Lung (tissue), 11 donors: ENCODE measurements at regions not wholly inside any gene's neighbourhood (a gene's known extent, or its start where the extent isn't known, plus 50 kb on each side); places are given as distances from the start of the nearest gene placed in this dataset.

ENCODE experiments used
- ATAC-seq: fragments of 200-7000 bp; cut with Tn5 transposase; one replicate; pipeline ENCODE4 v1.9.1; 2020; ENCODE audit warnings: moderate number of reproducible peaks; ENCODE audit not compliant: insufficient read depth, low FRiP score
- DNase-seq, 3 donors: peaks; one replicate each; pipeline ENCODE4 v3.0.0-alpha.2; 2013 to 2017
- H3K27ac ChIP-seq, 2 donors: one replicate each; pipeline ENCODE4 v1.5.1; 2013; ENCODE audit warnings: mild to moderate bottlenecking in 2 of 2, moderate library complexity in 2 of 2, control low read depth in 1 of 2, inconsistent platforms in 1 of 2, low read depth in 1 of 2, low read length in 1 of 2
- H3K27me3 ChIP-seq, 3 donors: one replicate each; pipeline ENCODE4 v1.5.1; 2013; ENCODE audit warnings: low read length in 2 of 3; ENCODE audit not compliant: control insufficient read depth in 3 of 3, insufficient read depth in 3 of 3
- H3K36me3 ChIP-seq, 4 donors: one replicate each; pipeline ENCODE4 v1.5.1; 2013; ENCODE audit warnings: low read length in 4 of 4, mild to moderate bottlenecking in 1 of 4, moderate library complexity in 1 of 4; ENCODE audit not compliant: control insufficient read depth in 4 of 4, insufficient read depth in 4 of 4
- H3K4me1 ChIP-seq, 5 donors: one replicate each; pipeline ENCODE4 v1.5.1; 2013; ENCODE audit warnings: low read length in 5 of 5, mild to moderate bottlenecking in 2 of 5, moderate library complexity in 1 of 5; ENCODE audit not compliant: control insufficient read depth in 5 of 5, insufficient read depth in 5 of 5
- H3K4me3 ChIP-seq: one replicate; pipeline ENCODE4 v1.5.1; 2013; ENCODE audit warnings: mild to moderate bottlenecking, control low read depth, moderate library complexity
- H3K9ac ChIP-seq, 2 donors: one replicate each; pipeline ENCODE4 v1.5.1; 2013; ENCODE audit warnings: low read length in 2 of 2, control low read depth in 1 of 2; ENCODE audit not compliant: insufficient read depth in 1 of 2
- H3K9me3 ChIP-seq, 4 donors: one replicate each; pipeline ENCODE4 v1.5.1; 2013; ENCODE audit warnings: low read length in 3 of 4, mild to moderate bottlenecking in 1 of 4, moderate library complexity in 1 of 4; ENCODE audit not compliant: control insufficient read depth in 4 of 4, insufficient read depth in 3 of 4
- WGBS, 2 donors: extraction: QIAGEN DNeasy Blood & Tissue Kit; methylation state at CpG; one replicate each; pipeline ENCODE4 v1.1.7; 2013; 5-methylcytosine and 5-hydroxymethylcytosine counted together
- TF ChIP-seq, protein P1 (sequence below): IDR thresholded peaks from 2 replicates; pipeline ENCODE4 v1.5.1; 2012; ENCODE audit warnings: mild to moderate bottlenecking; ENCODE audit errors: control extremely low read depth, extremely low read depth
- donor health status: control.
- donor health status: control.
- donor health status: Bipolar disorder and iron deficiency.
- donor health status: healthy.
- donor health status: DM: yes; HTN: yes; CAD: no.

DNA sequence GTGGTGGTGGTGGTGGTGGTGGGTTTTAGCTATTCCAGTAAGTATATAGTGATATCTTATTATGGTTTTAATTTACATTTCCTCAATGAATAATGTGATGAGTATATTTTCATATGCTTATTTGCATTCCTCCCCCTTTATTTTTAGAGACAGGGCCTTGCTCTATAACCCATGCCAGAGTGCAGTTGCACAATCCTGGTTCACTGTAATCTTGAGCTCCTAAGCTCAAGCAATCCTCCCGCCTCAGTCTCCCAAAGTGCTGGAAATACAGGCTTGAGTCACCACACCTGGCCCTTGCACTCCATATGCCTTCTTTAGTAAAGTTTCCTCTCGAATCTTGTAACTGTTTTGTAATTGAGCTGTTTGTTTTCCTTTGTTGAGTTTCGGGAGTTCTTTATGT, 577.7 kb upstream of the AUTS2 start:
- no peak for ATAC-seq
- Histone ChIP-seq H3K4me3 (no peak overlapping the region), H3K4me1 (no peaks in the 10 kb centered on the region), H3K36me3 (no peaks in the 10 kb centered on the region), H3K27me3 (no peaks in the 10 kb centered on the region), H3K9ac (no peak overlapping the region), H3K9me3 (peaks cover 0 to 11% (median 6%) of the 10 kb centered on the region in 4 donors), H3K27ac (no peak overlapping the region)
- DNase-seq, result peak in 2 of 3 donors; percentile 7 to 31
- WGBS, 2 donors, result 75 to 84% methylated on average over 3 of the region's 3 CpGs
- TF ChIP-seq, protein P1, sequence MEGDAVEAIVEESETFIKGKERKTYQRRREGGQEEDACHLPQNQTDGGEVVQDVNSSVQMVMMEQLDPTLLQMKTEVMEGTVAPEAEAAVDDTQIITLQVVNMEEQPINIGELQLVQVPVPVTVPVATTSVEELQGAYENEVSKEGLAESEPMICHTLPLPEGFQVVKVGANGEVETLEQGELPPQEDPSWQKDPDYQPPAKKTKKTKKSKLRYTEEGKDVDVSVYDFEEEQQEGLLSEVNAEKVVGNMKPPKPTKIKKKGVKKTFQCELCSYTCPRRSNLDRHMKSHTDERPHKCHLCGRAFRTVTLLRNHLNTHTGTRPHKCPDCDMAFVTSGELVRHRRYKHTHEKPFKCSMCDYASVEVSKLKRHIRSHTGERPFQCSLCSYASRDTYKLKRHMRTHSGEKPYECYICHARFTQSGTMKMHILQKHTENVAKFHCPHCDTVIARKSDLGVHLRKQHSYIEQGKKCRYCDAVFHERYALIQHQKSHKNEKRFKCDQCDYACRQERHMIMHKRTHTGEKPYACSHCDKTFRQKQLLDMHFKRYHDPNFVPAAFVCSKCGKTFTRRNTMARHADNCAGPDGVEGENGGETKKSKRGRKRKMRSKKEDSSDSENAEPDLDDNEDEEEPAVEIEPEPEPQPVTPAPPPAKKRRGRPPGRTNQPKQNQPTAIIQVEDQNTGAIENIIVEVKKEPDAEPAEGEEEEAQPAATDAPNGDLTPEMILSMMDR, result no peak

DNA sequence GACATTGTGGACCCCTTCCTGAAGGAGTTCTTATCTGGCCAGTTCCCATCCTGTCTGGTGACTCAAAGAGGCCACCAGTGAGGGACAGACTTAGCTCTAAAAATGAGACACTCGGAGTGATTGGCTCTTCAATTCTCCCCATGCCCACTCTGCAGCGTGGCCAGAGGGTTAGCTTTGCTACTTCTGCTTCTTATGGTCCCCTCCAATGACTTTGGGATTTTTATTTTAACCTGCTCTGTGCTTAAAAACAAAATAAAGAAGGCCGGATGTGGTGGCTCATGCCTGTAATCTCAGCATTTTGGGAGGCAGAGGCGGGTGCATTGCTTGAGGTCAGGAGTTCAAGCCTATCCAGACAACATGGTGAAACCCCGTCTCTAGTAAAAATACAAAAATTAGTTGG, 573.0 kb upstream of the AUTS2 start:
- no peak overlapping the region for H3K4me3 ChIP-seq
- no peak for ATAC-seq
- no peaks in the 10 kb centered on the region for H3K9me3 ChIP-seq
- no peaks in the 10 kb centered on the region for H3K36me3 ChIP-seq
- no peak for DNase-seq
- no peak overlapping the region for H3K27ac ChIP-seq
- TF ChIP-seq, protein P1, result no peak
- H3K4me1 ChIP-seq, result no peaks in the 10 kb centered on the region
- no peak overlapping the region for H3K9ac ChIP-seq
- WGBS, 2 donors, result 46 to 76% methylated on average over 5 of the region's 5 CpGs
- no peaks in the 10 kb centered on the region for H3K27me3 ChIP-seq

DNA sequence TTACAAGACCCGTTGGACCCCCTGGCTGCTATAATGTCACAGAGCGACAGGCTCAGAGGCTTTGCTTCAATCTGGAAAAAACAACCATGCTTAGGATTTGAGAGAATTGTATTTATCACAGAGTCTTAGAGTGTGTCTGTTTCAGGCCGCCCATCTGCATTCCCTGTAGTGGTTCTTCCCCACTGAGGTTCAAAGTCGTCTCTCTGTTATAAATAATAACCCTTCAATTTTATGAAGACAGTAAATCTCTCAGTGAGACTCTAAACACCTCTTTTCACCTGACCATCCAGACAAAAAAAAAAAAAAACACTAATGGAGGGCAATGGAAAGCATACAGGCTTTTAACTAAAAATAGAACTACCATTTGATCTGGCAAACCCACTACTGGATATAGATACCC, 565.4 kb upstream of the AUTS2 start:
- no peaks in the 10 kb centered on the region for H3K27me3 ChIP-seq
- TF ChIP-seq, protein P1, result no peak
- no peaks in the 10 kb centered on the region for H3K4me1 ChIP-seq
- H3K36me3 ChIP-seq, result no peaks in the 10 kb centered on the region
- 86% methylated on average over 4 of the region's 4 CpGs for WGBS, 2 donors
- no peak overlapping the region for H3K4me3 ChIP-seq
- no peak for ATAC-seq
- DNase-seq, result no peak
- no peaks in the 10 kb centered on the region for H3K9me3 ChIP-seq
- H3K27ac ChIP-seq, result no peak overlapping the region
- H3K9ac ChIP-seq, result no peak overlapping the region

GRCh38 chr7:69035826-69036225, 562.4 kb upstream of the AUTS2 start:
- no peak for ATAC-seq

More at GRCh38 chr7:69035826-69036225, 562.4 kb upstream of the AUTS2 start:
- Histone ChIP-seq H3K36me3 (no peaks in the 10 kb centered on the region), H3K9ac (no peak overlapping the region), H3K27me3 (no peaks in the 10 kb centered on the region), H3K9me3 (no peaks in the 10 kb centered on the region), H3K4me3 (no peak overlapping the region), H3K27ac (no peak overlapping the region), H3K4me1 (no peaks in the 10 kb centered on the region)
- DNase-seq, result no peak
- TF ChIP-seq, protein P1, result no peak
- WGBS, 2 donors, result 81 to 89% methylated on average over 7 of the region's 7 CpGs
